K562 (cell line): ENCODE measurements at regions not wholly inside any gene's neighbourhood (a gene's known extent, or its start where the extent isn't known, plus 50 kb on each side); places are given as distances from the start of the nearest gene placed in this dataset.

ENCODE experiments used
- ATAC-seq: fragments of 200-7000 bp; cut with Tn5 transposase; 3 replicates; pipeline ENCODE4 v1.9.1; 2020; ENCODE audit warnings: moderate library complexity
- BruUV-seq: library from RNA; stranded (reverse); fragments of 400-500 nt; replicated peaks from 2 replicates; lab custom pipeline; 2021; lab: Mats Ljungman, UMichigan
- CTCF ChIA-PET: fragments of 300-600 bp; formaldehyde crosslinking; extraction: SDS; loops from one replicate; lab custom pipeline; 2021; ENCODE audit warnings: low intra/inter-chr PET ratio; lab: Yijun Ruan, JAX
- POLR2A ChIA-PET: fragments of 300-600, 350-650 bp; sonication (Branson Sonifier 250); formaldehyde crosslinking; extraction: SDS; loops from one replicate; lab custom pipeline; 2021; ENCODE audit warnings: antibody characterized with exemption, inconsistent platforms; lab: Yijun Ruan, JAX
- DNase-seq, 4 experiments: peaks; one replicate each; pipeline versions ENCODE4 v3.0.0 to v3.0.0-alpha.2; 2011 to 2018; ENCODE audit warnings: low spot score in 3 of 4, mixed read lengths in 3 of 4; ENCODE audit errors: extremely low read depth in 1 of 4
- FAIRE-seq: peaks from 2 replicates; lab custom pipeline; 2011; peaks lifted over from hg19 to GRCh38; lab: Jason Lieb, UNC
- H2AFZ ChIP-seq: 2 replicates; pipeline ENCODE4 v1.6.0; 2011; ENCODE audit warnings: low read depth, low read length, control low read depth, inconsistent platforms
- H3K27ac ChIP-seq: fragments of 200-600 bp; 3 replicates; pipeline ENCODE4 v1.8.0; 2011; ENCODE audit warnings: low read depth, mild to moderate bottlenecking, control low read depth, inconsistent platforms, low read length, moderate library complexity, mixed read lengths; ENCODE audit errors: extremely low read depth
- H3K27me3 ChIP-seq, 2 experiments: fragments of 300-600 bp in 1 of 2; 2 replicates in 1 of 2; 3 replicates in 1 of 2; pipeline versions ENCODE4 v1.6.0 to v1.8.0; 2011; ENCODE audit warnings: inconsistent platforms in 2 of 2, low read length in 2 of 2, mild to moderate bottlenecking in 1 of 2, mixed read lengths in 1 of 2, moderate library complexity in 1 of 2; ENCODE audit not compliant: control insufficient read depth in 2 of 2, insufficient read depth in 2 of 2
- H3K36me3 ChIP-seq: fragments of 300-600 bp; 3 replicates; pipeline ENCODE4 v1.8.0; 2011; ENCODE audit warnings: mild to moderate bottlenecking, low read length, inconsistent platforms; ENCODE audit not compliant: control insufficient read depth, insufficient read depth
- H3K4me1 ChIP-seq, 2 experiments: fragments of 200-600 bp in 1 of 2; replicated peaks in 1 of 2; 2 replicates in 1 of 2; 3 replicates in 1 of 2; pipeline versions ENCODE4 v1.5.1 to v1.8.0; 2011; ENCODE audit warnings: inconsistent platforms in 2 of 2, low read length in 2 of 2, mild to moderate bottlenecking in 1 of 2, mixed read lengths in 1 of 2, moderate library complexity in 1 of 2; ENCODE audit not compliant: control insufficient read depth in 2 of 2, insufficient read depth in 2 of 2
- H3K4me2 ChIP-seq: 2 replicates; pipeline ENCODE4 v1.6.1; 2011; ENCODE audit warnings: low read length, control low read depth, inconsistent platforms, mixed read lengths; ENCODE audit not compliant: insufficient read depth
- H3K4me3 ChIP-seq: fragments of 200-600 bp; sonication (generic), shearing (Covaris generic); 2 replicates; pipeline ENCODE4 v1.5.1; 2016; ENCODE audit warnings: control low read depth, inconsistent platforms
- H3K79me2 ChIP-seq: fragments of 200-600 bp; 3 replicates; pipeline ENCODE4 v1.8.0; 2011; ENCODE audit warnings: low read length, inconsistent platforms; ENCODE audit not compliant: control insufficient read depth, insufficient read depth
- H3K9ac ChIP-seq, 2 experiments: 2 replicates each; pipeline versions ENCODE4 v1.6.0 to v1.6.1; 2011; ENCODE audit warnings: low read depth in 2 of 2, low read length in 2 of 2, control low read depth in 1 of 2, inconsistent platforms in 1 of 2, mild to moderate bottlenecking in 1 of 2, mixed read lengths in 1 of 2; ENCODE audit not compliant: insufficient read depth in 1 of 2
- H3K9me1 ChIP-seq: one replicate; pipeline ENCODE4 v1.6.0; 2011; ENCODE audit warnings: inconsistent platforms, mild to moderate bottlenecking, low read length, moderate library complexity; ENCODE audit not compliant: control insufficient read depth, insufficient read depth
- H3K9me3 ChIP-seq: replicated peaks from 2 replicates; pipeline ENCODE4 v1.5.1; 2011; ENCODE audit warnings: low read depth, low read length, inconsistent platforms; ENCODE audit not compliant: control insufficient read depth, insufficient read depth
- H4K20me1 ChIP-seq: replicated peaks from 2 replicates; pipeline ENCODE4 v1.6.1; 2011; ENCODE audit warnings: low read length, inconsistent platforms, mixed read lengths; ENCODE audit not compliant: control insufficient read depth, insufficient read depth
- ELF4 ChIP-seq: fragments of 450-650 bp; formaldehyde crosslinking; IDR thresholded peaks from 2 replicates; pipeline ENCODE4 v1.4.0; 2022; ENCODE audit warnings: missing genetic modification characterization
- HDAC3 ChIP-seq: fragments of 450-650 bp; IDR thresholded peaks from 2 replicates; pipeline ENCODE4 v1.6.1; 2018; ENCODE audit warnings: borderline replicate concordance, mild to moderate bottlenecking, moderate library complexity; ENCODE audit not compliant: partially characterized antibody
- KDM4B ChIP-seq, 2 experiments: fragments of 450-650 bp in 1 of 2; sonication (generic) in 1 of 2; IDR thresholded peaks; 2 replicates each; pipeline ENCODE4 v1.6.1; 2016 to 2017; ENCODE audit warnings: borderline replicate concordance in 2 of 2, antibody characterized with exemption in 1 of 2, low read depth in 1 of 2, mild to moderate bottlenecking in 1 of 2
- KHSRP ChIP-seq: fragments of 450-650 bp; IDR thresholded peaks from 2 replicates; pipeline ENCODE4 v1.6.1; 2017
- MAFG ChIP-seq: fragments of 450-650 bp; conservative IDR thresholded peaks from 2 replicates; pipeline ENCODE4 v1.6.1; 2016; ENCODE audit warnings: missing genetic modification characterization, missing compliant biosample characterization
- NEUROD1 ChIP-seq: fragments of 150-350 bp; IDR thresholded peaks from 2 replicates; pipeline ENCODE4 v1.6.1; 2014; ENCODE audit warnings: borderline replicate concordance, low read length, low read depth; ENCODE audit not compliant: partially characterized antibody
- POLR2AphosphoS2 ChIP-seq: IDR thresholded peaks from 2 replicates; pipeline ENCODE4 v1.6.1; 2012; ENCODE audit warnings: low read length, improper control_type of control experiment
- RAD21 ChIP-seq, 2 experiments: fragments of 250-450 bp in 1 of 2; fragments of 450-650 bp in 1 of 2; sonication (Bioruptor Pico) in 1 of 2; formaldehyde crosslinking in 1 of 2; IDR thresholded peaks in 1 of 2; conservative IDR thresholded peaks in 1 of 2; 2 replicates each; pipeline versions ENCODE4 v1.4.0 to v1.8.0; 2020 to 2022; ENCODE audit warnings: mild to moderate bottlenecking in 2 of 2, moderate library complexity in 1 of 2
- SAFB2 ChIP-seq: fragments of 200-400 bp; formaldehyde crosslinking; IDR thresholded peaks from 2 replicates; pipeline ENCODE4 v1.6.1; 2018; ENCODE audit warnings: borderline replicate concordance, low read length, low read depth, moderate library complexity; ENCODE audit not compliant: severe bottlenecking
- TBL1XR1 ChIP-seq, 2 experiments: IDR thresholded peaks; 2 replicates each; pipeline ENCODE4 v1.6.1; 2012; ENCODE audit warnings: improper control_type of control experiment in 2 of 2, low read length in 2 of 2, mild to moderate bottlenecking in 1 of 2
- TEAD4 ChIP-seq, 2 experiments: sonication (generic) in 1 of 2; formaldehyde crosslinking in 1 of 2; IDR thresholded peaks; 2 replicates each; pipeline versions ENCODE4 v1.6.1 to v1.8.0; 2012 to 2022; ENCODE audit warnings: borderline replicate concordance in 1 of 2, inconsistent platforms in 1 of 2, low read length in 1 of 2, mild to moderate bottlenecking in 1 of 2, missing genetic modification reagents in 1 of 2
- ZKSCAN3 ChIP-seq: fragments of 250-450 bp; sonication (Bioruptor Pico); IDR thresholded peaks from 2 replicates; pipeline ENCODE4 v1.4.0; 2020
- ZNF165 ChIP-seq: fragments of 250-450 bp; sonication (Bioruptor Pico); IDR thresholded peaks from 2 replicates; pipeline ENCODE4 v1.4.0; 2020; ENCODE audit warnings: borderline replicate concordance
- ZNF280A ChIP-seq: fragments of 450-650 bp; IDR thresholded peaks from 2 replicates; pipeline ENCODE4 v1.6.1; 2018; ENCODE audit warnings: mild to moderate bottlenecking, low read depth; ENCODE audit not compliant: partially characterized antibody
- ZNF449 ChIP-seq: fragments of 250-450 bp; sonication (Bioruptor Pico); IDR thresholded peaks from 2 replicates; pipeline ENCODE4 v1.8.0; 2022; ENCODE audit warnings: moderate library complexity, mild to moderate bottlenecking, inconsistent platforms
- ZNF740 ChIP-seq, 3 experiments: fragments of 200-800 bp in 1 of 3; sonication (Bioruptor generic) in 1 of 3; sonication (generic) in 1 of 3; formaldehyde crosslinking in 1 of 3; IDR thresholded peaks; 2 replicates each; pipeline versions ENCODE4 v1.6.1 to v1.8.0; 2016 to 2022; ENCODE audit warnings: mild to moderate bottlenecking in 2 of 3, missing compliant biosample characterization in 2 of 3, missing genetic modification characterization in 2 of 3, missing genetic modification reagents in 1 of 3
- in situ Hi-C: fragments of 300-500 bp; cut with MboI; formaldehyde crosslinking; loops from 4 replicates; pipeline ENCODE4 v1.15.0; 2018; ENCODE audit warnings: inconsistent platforms, mixed read lengths
- intact Hi-C: fragments of 100-400 bp; cut with micrococcal nuclease; formaldehyde crosslinking; loops from 2 replicates; pipeline ENCODE4 v1.14.2; 2022

GRCh38 chr2:190817082-190817481, 63.5 kb upstream of the GLS start:
- no peak for FAIRE-seq
- no peak for DNase-seq
- Histone ChIP-seq H3K4me3 (no peak overlapping the region), H2AFZ (no peak overlapping the region), H3K9ac (no peak overlapping the region), H3K9me3 (no peaks in the 10 kb centered on the region), H3K4me2 (no peak overlapping the region), H3K27me3 (no peaks in the 10 kb centered on the region), H3K9me1 (no peaks in the 10 kb centered on the region), H3K36me3 (no peaks in the 10 kb centered on the region), H3K79me2 (no peaks in the 10 kb centered on the region), H4K20me1 (no peaks in the 10 kb centered on the region), H3K4me1 (no peaks in the 10 kb centered on the region), H3K27ac (no peak overlapping the region)
- intact Hi-C loops (no loop called here), in situ Hi-C loops (no loop called here)
- ATAC-seq = no peak
- BruUV-seq = no TSS peak
- ChIA-PET POLR2A (no interaction called here), CTCF (interaction anchor here (0.6 kb wide), 1 partner anchor 168 kb away, joined by 3 read pairs; the partner anchor contains the start of gene NAB1)
- no peak for TF ChIP-seq HDAC3
- TF ChIP-seq MAFG (tag) = no peak
- TF ChIP-seq SAFB2 = no peak
- no peak for TF ChIP-seq RAD21 (CRISPR knock-in tag; conservative IDR thresholded peaks at IDR 0.05 in 1 of 2, IDR thresholded peaks at IDR 0.05 in 1 of 2)
- TF ChIP-seq KHSRP = no peak
- no peak for TF ChIP-seq NEUROD1
- no peak for TF ChIP-seq ZNF449 (CRISPR knock-in tag)
- no peak for TF ChIP-seq ZNF740 (CRISPR knock-in tag; IDR thresholded peaks at IDR 0.05)
- TF ChIP-seq ZNF740 (tag; IDR thresholded peaks at IDR 0.05) = no peak
- TF ChIP-seq ZNF165 = no peak
- TF ChIP-seq TBL1XR1 (IDR thresholded peaks at IDR 0.05; ENCODE audit: low read length in 2 of 2) = no peak
- no peak for TF ChIP-seq KDM4B (IDR thresholded peaks at IDR 0.05; ENCODE audit: borderline replicate concordance in 2 of 2, low read depth in 1 of 2)
- TF ChIP-seq ZKSCAN3 (CRISPR knock-in tag) = no peak
- TF ChIP-seq TEAD4 (IDR thresholded peaks at IDR 0.05; ENCODE audit: low read length) = no peak
- no peak for TF ChIP-seq TEAD4 (CRISPR knock-in tag; IDR thresholded peaks at IDR 0.05; ENCODE audit: borderline replicate concordance)
- TF ChIP-seq POLR2AphosphoS2 = no peak
- TF ChIP-seq ELF4 (CRISPR knock-in tag) = no peak
- no peak for TF ChIP-seq ZNF280A
